ENCODE measurements at regions not wholly inside any gene's neighbourhood (a gene's known extent, or its start where the extent isn't known, plus 50 kb on each side); places are given as distances from the start of the nearest gene placed in this dataset.
A peak's percentile ranks its signal among the peaks of the same experiment; 100 is the strongest.
"Not testable (repeated sequence)": the region's sequence is repeated elsewhere in the genome, so short reads cannot be mapped to it uniquely, and the experiment has no call there.

- Histone ChIP-seq H3K27me3 (replicated peaks in 1 of 7) (no peaks in the 10 kb centered on the region), H3K9me3 (no peaks in the 10 kb centered on the region), H3K27ac (no peak overlapping the region), H3K36me3 (no peaks in the 10 kb centered on the region), H3K4me3 (no peak overlapping the region), H3K4me1 (no peaks in the 10 kb centered on the region)
- intact Hi-C loops (cut with DNase I; ENCODE audit: low total_unique reads): no loop called here
- TF ChIP-seq POLR2A (IDR thresholded peaks at IDR 0.05) (no peak), POLR2AphosphoS5 (IDR thresholded peaks at IDR 0.05) (no peak), CTCF (IDR thresholded peaks at IDR 0.05 in 8 of 11, conservative IDR thresholded peaks at IDR 0.05 in 3 of 11) (no peak)
- no peak for DNase-seq
These were observed 293.3 kb downstream of the ZIC1 start for GRCh38 chr3:147702509-147702908.

GRCh38 chr3:147705651-147706051, 296.5 kb downstream of the ZIC1 start:
- Histone ChIP-seq H3K9me3 (peaks cover 0 to 5% (median 0%) of the 10 kb centered on the region in 8 donors), H3K27me3 (replicated peaks in 1 of 7) (no peaks in the 10 kb centered on the region), H3K36me3 (no peaks in the 10 kb centered on the region), H3K27ac (peak overlapping the region in 3 of 8 donors; percentile 24 to 53 (median 38)), H3K4me3 (peak overlapping the region in 1 of 8 donors; percentile 27), H3K4me1 (no peaks in the 10 kb centered on the region)
- TF ChIP-seq CTCF (IDR thresholded peaks at IDR 0.05 in 8 of 11, conservative IDR thresholded peaks at IDR 0.05 in 3 of 11): no peak
- no peak for TF ChIP-seq POLR2A (IDR thresholded peaks at IDR 0.05)
- TF ChIP-seq POLR2AphosphoS5 (IDR thresholded peaks at IDR 0.05): no peak
- intact Hi-C loops (cut with DNase I; ENCODE audit: low total_unique reads): no loop called here
- WGBS, 5 donors: 37 to 73% (median 53%) methylated on average over 2 of the region's 2 CpGs
- DNase-seq: no peak

DNA sequence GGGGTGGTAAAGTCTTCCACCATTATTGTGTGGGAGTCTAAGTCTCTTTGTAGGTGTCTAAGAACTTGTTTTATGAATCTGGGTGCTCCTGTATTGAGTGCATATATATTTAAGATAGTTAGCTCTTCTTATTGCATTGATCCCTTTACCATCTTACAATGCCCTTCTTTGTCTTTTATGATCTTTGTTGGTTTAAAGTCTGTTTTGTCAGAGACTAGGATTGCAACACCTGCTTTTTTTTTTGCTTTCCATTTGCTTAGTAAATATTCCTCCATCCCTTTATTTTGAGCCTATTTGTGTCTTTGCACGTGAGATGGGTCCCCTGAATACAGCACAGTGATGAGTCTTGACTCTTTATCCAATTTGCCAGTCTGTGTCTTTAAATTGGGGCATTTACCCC, 301.6 kb downstream of the ZIC1 start:
- H3K4me1 ChIP-seq; H3K36me3 ChIP-seq; DNase-seq; intact Hi-C loops (cut with DNase I; ENCODE audit: low total_unique reads); H3K4me3 ChIP-seq; H3K9me3 ChIP-seq; H3K27ac ChIP-seq; H3K27me3 ChIP-seq (replicated peaks in 1 of 7): not testable (repeated sequence)
- 2 to 54% (median 41%) methylated on average over 1 of the region's 1 CpG for WGBS, 5 donors

GRCh38 chr3:147712357-147712756, 303.2 kb downstream of the ZIC1 start:
- intact Hi-C loops (cut with DNase I; ENCODE audit: low total_unique reads): no loop called here
- Histone ChIP-seq H3K4me1 (no peaks in the 10 kb centered on the region), H3K9me3 (peaks cover 0 to 5% (median 0%) of the 10 kb centered on the region in 8 donors), H3K36me3 (no peaks in the 10 kb centered on the region), H3K27me3 (replicated peaks in 1 of 7) (no peaks in the 10 kb centered on the region), H3K4me3 (no peak overlapping the region), H3K27ac (no peak overlapping the region)
- 68 to 92% (median 78%) methylated on average over 3 to 5 of the region's 5 CpGs for WGBS, 5 donors
- no peak for TF ChIP-seq POLR2A (IDR thresholded peaks at IDR 0.05)
- TF ChIP-seq CTCF (IDR thresholded peaks at IDR 0.05 in 8 of 11, conservative IDR thresholded peaks at IDR 0.05 in 3 of 11): no peak
- TF ChIP-seq POLR2AphosphoS5 (IDR thresholded peaks at IDR 0.05): no peak
- DNase-seq: no peak

- H3K27me3 ChIP-seq (replicated peaks in 1 of 7); H3K4me3 ChIP-seq; intact Hi-C loops (cut with DNase I; ENCODE audit: low total_unique reads); H3K9me3 ChIP-seq; H3K36me3 ChIP-seq; H3K4me1 ChIP-seq; DNase-seq; H3K27ac ChIP-seq: not testable (repeated sequence)
- WGBS, 5 donors: 45 to 63% (median 49%) methylated on average over 3 to 5 of the region's 5 CpGs
These were observed 303.6 kb downstream of the ZIC1 start for GRCh38 chr3:147712758-147713157.
